ENCODE measurements at regions not wholly inside any gene's neighbourhood (a gene's known extent, or its start where the extent isn't known, plus 50 kb on each side); places are given as distances from the start of the nearest gene placed in this dataset.

- TF ChIP-seq, protein P1, sequence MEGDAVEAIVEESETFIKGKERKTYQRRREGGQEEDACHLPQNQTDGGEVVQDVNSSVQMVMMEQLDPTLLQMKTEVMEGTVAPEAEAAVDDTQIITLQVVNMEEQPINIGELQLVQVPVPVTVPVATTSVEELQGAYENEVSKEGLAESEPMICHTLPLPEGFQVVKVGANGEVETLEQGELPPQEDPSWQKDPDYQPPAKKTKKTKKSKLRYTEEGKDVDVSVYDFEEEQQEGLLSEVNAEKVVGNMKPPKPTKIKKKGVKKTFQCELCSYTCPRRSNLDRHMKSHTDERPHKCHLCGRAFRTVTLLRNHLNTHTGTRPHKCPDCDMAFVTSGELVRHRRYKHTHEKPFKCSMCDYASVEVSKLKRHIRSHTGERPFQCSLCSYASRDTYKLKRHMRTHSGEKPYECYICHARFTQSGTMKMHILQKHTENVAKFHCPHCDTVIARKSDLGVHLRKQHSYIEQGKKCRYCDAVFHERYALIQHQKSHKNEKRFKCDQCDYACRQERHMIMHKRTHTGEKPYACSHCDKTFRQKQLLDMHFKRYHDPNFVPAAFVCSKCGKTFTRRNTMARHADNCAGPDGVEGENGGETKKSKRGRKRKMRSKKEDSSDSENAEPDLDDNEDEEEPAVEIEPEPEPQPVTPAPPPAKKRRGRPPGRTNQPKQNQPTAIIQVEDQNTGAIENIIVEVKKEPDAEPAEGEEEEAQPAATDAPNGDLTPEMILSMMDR (IDR thresholded peaks at IDR 0.05; ENCODE audit: low read depth, low read length), result no peak
- no peak for TF ChIP-seq EZH2phosphoT487 (IDR thresholded peaks at IDR 0.05; ENCODE audit: low read depth)
Observed at GRCh38 chr1:36539526-36539925, 56.8 kb upstream of the CSF3R start.
